ENCODE measurements at regions not wholly inside any gene's neighbourhood (a gene's known extent, or its start where the extent isn't known, plus 50 kb on each side); places are given as distances from the start of the nearest gene placed in this dataset.

- Histone ChIP-seq H3K36me3 (no peaks in the 10 kb centered on the region), H3K9me3 (no peaks in the 10 kb centered on the region), H3K27me3 (peaks cover 0 to 68% of the 10 kb centered on the region in 2 donors), H3K4me3 (no peak overlapping the region), H3K4me1 (no peaks in the 10 kb centered on the region), H3K27ac (no peak overlapping the region)
- TF ChIP-seq POLR2AphosphoS5 (IDR thresholded peaks at IDR 0.05) (no peak), POLR2A (IDR thresholded peaks at IDR 0.05) (no peak), CTCF (IDR thresholded peaks at IDR 0.05) (no peak)
- no peak for DNase-seq (ENCODE audit: low spot score in 2 of 2)
- intact Hi-C loops (cut with DNase I; ENCODE audit: low total_unique reads), result no loop called here
These were observed 202.6 kb upstream of the PPP2R2D start for GRCh38 chr10:131698232-131698631.

GRCh38 chr10:131698986-131699385 is 201.8 kb upstream of the PPP2R2D start:
- no peak overlapping the region for H3K27ac ChIP-seq
- peaks cover 0 to 70% of the 10 kb centered on the region in 2 donors for H3K27me3 ChIP-seq
- H3K36me3 ChIP-seq, result no peaks in the 10 kb centered on the region
- TF ChIP-seq POLR2AphosphoS5 (IDR thresholded peaks at IDR 0.05) (no peak), CTCF (IDR thresholded peaks at IDR 0.05) (no peak), POLR2A (IDR thresholded peaks at IDR 0.05) (no peak)
- no peaks in the 10 kb centered on the region for H3K4me1 ChIP-seq
- no peak for DNase-seq (ENCODE audit: low spot score in 2 of 2)
- no peak overlapping the region for H3K4me3 ChIP-seq
- intact Hi-C loops (cut with DNase I; ENCODE audit: low total_unique reads), result no loop called here
- H3K9me3 ChIP-seq, result no peaks in the 10 kb centered on the region

DNA sequence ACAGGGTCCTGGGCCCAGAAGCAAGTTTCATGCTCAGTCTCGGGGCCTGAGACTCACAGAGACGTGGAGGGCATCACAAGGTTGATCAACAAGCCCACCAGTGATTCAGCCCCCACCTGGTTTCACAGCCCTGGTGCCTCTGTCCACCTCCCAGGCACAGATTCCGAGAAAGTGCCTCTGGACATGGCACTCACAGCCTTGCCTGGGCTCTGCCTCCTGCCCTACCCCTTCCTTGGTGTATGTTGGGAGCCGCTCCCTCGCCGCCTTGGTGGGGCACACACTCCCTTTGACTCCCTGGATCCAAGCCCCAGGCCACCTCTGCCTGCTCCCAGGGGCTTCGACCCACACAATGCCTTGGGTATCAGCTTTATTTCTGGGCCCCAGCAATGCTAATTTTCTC is 200.8 kb upstream of the PPP2R2D start:
- no peaks in the 10 kb centered on the region for H3K36me3 ChIP-seq
- DNase-seq (ENCODE audit: low spot score in 2 of 2), result no peak
- H3K27ac ChIP-seq, result no peak overlapping the region
- no peak for TF ChIP-seq CTCF (IDR thresholded peaks at IDR 0.05)
- TF ChIP-seq POLR2AphosphoS5 (IDR thresholded peaks at IDR 0.05), result no peak
- TF ChIP-seq POLR2A (IDR thresholded peaks at IDR 0.05), result no peak
- H3K9me3 ChIP-seq, result no peaks in the 10 kb centered on the region
- intact Hi-C loops (cut with DNase I; ENCODE audit: low total_unique reads), result loop anchor here (5.0 kb wide), 1 partner anchor 143 kb away; no protein-coding TSS in a partner anchor
- peaks cover 0 to 63% of the 10 kb centered on the region in 2 donors for H3K27me3 ChIP-seq
- H3K4me1 ChIP-seq, result no peaks in the 10 kb centered on the region
- no peak overlapping the region for H3K4me3 ChIP-seq

DNA sequence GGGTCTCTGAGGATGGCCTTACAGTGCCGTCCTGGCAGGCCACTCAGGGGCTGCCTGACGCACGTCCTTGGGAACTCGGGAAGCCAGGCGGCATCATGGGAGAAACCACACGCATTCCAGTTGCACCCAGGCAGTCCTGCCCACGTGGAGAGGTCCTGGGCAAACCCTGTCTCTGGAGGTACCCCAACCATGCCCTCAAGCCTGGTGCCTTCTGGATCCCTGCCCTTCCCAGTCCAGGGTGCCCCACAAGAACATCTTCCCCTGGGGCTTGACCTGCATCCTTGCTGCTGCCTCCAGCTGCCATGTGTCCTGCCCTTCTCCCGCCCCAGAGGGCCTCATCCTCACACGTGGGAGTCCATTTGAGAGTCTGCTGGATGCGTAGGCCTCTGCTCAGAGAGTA is 200.3 kb upstream of the PPP2R2D start:
- no peaks in the 10 kb centered on the region for H3K9me3 ChIP-seq
- peaks cover 0 to 59% of the 10 kb centered on the region in 2 donors for H3K27me3 ChIP-seq
- H3K4me1 ChIP-seq, result no peaks in the 10 kb centered on the region
- no peak for TF ChIP-seq POLR2A (IDR thresholded peaks at IDR 0.05)
- TF ChIP-seq CTCF (IDR thresholded peaks at IDR 0.05), result no peak
- no peak for TF ChIP-seq POLR2AphosphoS5 (IDR thresholded peaks at IDR 0.05)
- no peaks in the 10 kb centered on the region for H3K36me3 ChIP-seq
- intact Hi-C loops (cut with DNase I; ENCODE audit: low total_unique reads), result loop anchor here (5.0 kb wide), 1 partner anchor 143 kb away; no protein-coding TSS in a partner anchor
- no peak overlapping the region for H3K4me3 ChIP-seq
- H3K27ac ChIP-seq, result no peak overlapping the region
- DNase-seq (ENCODE audit: low spot score in 2 of 2), result no peak

- H3K9me3 ChIP-seq, result peaks cover 0 to 3% of the 10 kb centered on the region in 2 donors
- H3K36me3 ChIP-seq, result no peaks in the 10 kb centered on the region
- no peak overlapping the region for H3K27ac ChIP-seq
- H3K27me3 ChIP-seq, result peaks cover 0 to 54% of the 10 kb centered on the region in 2 donors
- intact Hi-C loops (cut with DNase I; ENCODE audit: low total_unique reads), result loop anchor here (5.0 kb wide), 1 partner anchor 144 kb away; no protein-coding TSS in a partner anchor
- no peak for DNase-seq (ENCODE audit: low spot score in 2 of 2)
- H3K4me1 ChIP-seq, result no peaks in the 10 kb centered on the region
- TF ChIP-seq POLR2AphosphoS5 (IDR thresholded peaks at IDR 0.05) (no peak), CTCF (IDR thresholded peaks at IDR 0.05) (no peak), POLR2A (IDR thresholded peaks at IDR 0.05) (no peak)
- no peak overlapping the region for H3K4me3 ChIP-seq
These were observed 199.5 kb upstream of the PPP2R2D start for GRCh38 chr10:131701131-131701947.
